ENCODE measurements at regions not wholly inside any gene's neighbourhood (a gene's known extent, or its start where the extent isn't known, plus 50 kb on each side); places are given as distances from the start of the nearest gene placed in this dataset.
"Not testable (repeated sequence)": the region's sequence is repeated elsewhere in the genome, so short reads cannot be mapped to it uniquely, and the experiment has no call there.

GRCh38 chr7:69364813-69365643 is 233.2 kb upstream of the AUTS2 start:
- DNase-seq (no peak), ATAC-seq (no peak)
- no peak overlapping the region for H3K4me3 Mint-ChIP-seq
- no peak overlapping the region for H3K27ac Mint-ChIP-seq
- no peaks in the 10 kb centered on the region for H3K4me1 Mint-ChIP-seq
- H3K27me3 Mint-ChIP-seq: no peaks in the 10 kb centered on the region
- H3K9me3 Mint-ChIP-seq: no peaks in the 10 kb centered on the region

GRCh38 chr7:69365651-69366192 is 232.6 kb upstream of the AUTS2 start:
- DNase-seq: no peak
- Mint-ChIP-seq H3K4me1 (no peaks in the 10 kb centered on the region), H3K27me3 (no peaks in the 10 kb centered on the region), H3K27ac (no peak overlapping the region), H3K9me3 (no peaks in the 10 kb centered on the region), H3K4me3 (no peak overlapping the region)
- no peak for ATAC-seq

GRCh38 chr7:69367780-69368179 is 230.5 kb upstream of the AUTS2 start:
- Mint-ChIP-seq H3K27me3 (no peaks in the 10 kb centered on the region), H3K9me3 (no peaks in the 10 kb centered on the region), H3K4me1 (no peaks in the 10 kb centered on the region), H3K27ac (no peak overlapping the region), H3K4me3 (no peak overlapping the region)
- ATAC-seq (no peak), DNase-seq (no peak)

- H3K27ac Mint-ChIP-seq: no peak overlapping the region
- no peaks in the 10 kb centered on the region for H3K4me1 Mint-ChIP-seq
- no peaks in the 10 kb centered on the region for H3K27me3 Mint-ChIP-seq
- H3K9me3 Mint-ChIP-seq: peaks cover 0 to 3% of the 10 kb centered on the region in 2 donors
- H3K4me3 Mint-ChIP-seq: no peak overlapping the region
- no peak for ATAC-seq
- DNase-seq: no peak
Measured at GRCh38 chr7:69373171-69374043, 224.9 kb upstream of the AUTS2 start.

- no peaks in the 10 kb centered on the region for H3K4me1 Mint-ChIP-seq
- H3K4me3 Mint-ChIP-seq: no peak overlapping the region
- ATAC-seq (no peak), DNase-seq (no peak)
- no peaks in the 10 kb centered on the region for H3K27me3 Mint-ChIP-seq
- peaks cover 0 to 3% of the 10 kb centered on the region in 2 donors for H3K9me3 Mint-ChIP-seq
- no peak overlapping the region for H3K27ac Mint-ChIP-seq
Measured at GRCh38 chr7:69374044-69374425, 224.2 kb upstream of the AUTS2 start.

- H3K4me3 Mint-ChIP-seq: no peak overlapping the region
- H3K27me3 Mint-ChIP-seq: no peaks in the 10 kb centered on the region
- peaks cover 7 to 8% of the 10 kb centered on the region in 2 donors for H3K9me3 Mint-ChIP-seq
- no peak for ATAC-seq
- peaks cover 11% of the 10 kb centered on the region for H3K4me1 Mint-ChIP-seq
- no peak for DNase-seq
- H3K27ac Mint-ChIP-seq: no peak overlapping the region
Measured at GRCh38 chr7:69377191-69377590, 221.1 kb upstream of the AUTS2 start.

GRCh38 chr7:69388452-69389137 is 209.7 kb upstream of the AUTS2 start:
- no peak overlapping the region for H3K4me3 Mint-ChIP-seq
- no peak overlapping the region for H3K27ac Mint-ChIP-seq
- no peaks in the 10 kb centered on the region for H3K4me1 Mint-ChIP-seq
- DNase-seq (no peak), ATAC-seq (no peak)
- H3K9me3 Mint-ChIP-seq: peaks cover 8 to 15% of the 10 kb centered on the region in 2 donors
- H3K27me3 Mint-ChIP-seq: no peaks in the 10 kb centered on the region

- no peaks in the 10 kb centered on the region for H3K27me3 Mint-ChIP-seq
- DNase-seq: no peak
- no peak overlapping the region for H3K27ac Mint-ChIP-seq
- H3K9me3 Mint-ChIP-seq: peaks cover 5 to 9% of the 10 kb centered on the region in 2 donors
- no peaks in the 10 kb centered on the region for H3K4me1 Mint-ChIP-seq
- H3K4me3 Mint-ChIP-seq: no peak overlapping the region
- no peak for ATAC-seq
Measured at GRCh38 chr7:69389216-69389615, 209.1 kb upstream of the AUTS2 start.

- H3K4me3 Mint-ChIP-seq, H3K27ac Mint-ChIP-seq, H3K9me3 Mint-ChIP-seq, H3K27me3 Mint-ChIP-seq, H3K4me1 Mint-ChIP-seq, DNase-seq, ATAC-seq: not testable (repeated sequence)
Measured at GRCh38 chr7:69393912-69394311, 204.4 kb upstream of the AUTS2 start.

- H3K9me3 Mint-ChIP-seq: no peaks in the 10 kb centered on the region
- ATAC-seq (no peak), DNase-seq (no peak)
- H3K27ac Mint-ChIP-seq: no peak overlapping the region
- H3K4me3 Mint-ChIP-seq: no peak overlapping the region
- H3K4me1 Mint-ChIP-seq: no peaks in the 10 kb centered on the region
- H3K27me3 Mint-ChIP-seq: no peaks in the 10 kb centered on the region
Measured at GRCh38 chr7:69395061-69395714, 203.1 kb upstream of the AUTS2 start.

- Mint-ChIP-seq H3K4me1 (no peaks in the 10 kb centered on the region), H3K4me3 (no peak overlapping the region), H3K27ac (no peak overlapping the region), H3K9me3 (no peaks in the 10 kb centered on the region), H3K27me3 (no peaks in the 10 kb centered on the region)
- no peak for ATAC-seq
- DNase-seq: no peak
Measured at GRCh38 chr7:69398986-69399385, 199.3 kb upstream of the AUTS2 start.

GRCh38 chr7:69399401-69399800 is 198.9 kb upstream of the AUTS2 start:
- Mint-ChIP-seq H3K27ac (no peak overlapping the region), H3K4me3 (no peak overlapping the region), H3K4me1 (no peaks in the 10 kb centered on the region), H3K9me3 (no peaks in the 10 kb centered on the region), H3K27me3 (no peaks in the 10 kb centered on the region)
- DNase-seq (no peak), ATAC-seq (no peak)

GRCh38 chr7:69402696-69403095 is 195.6 kb upstream of the AUTS2 start:
- Mint-ChIP-seq H3K9me3 (no peaks in the 10 kb centered on the region), H3K4me1 (no peaks in the 10 kb centered on the region), H3K27ac (no peak overlapping the region), H3K27me3 (no peaks in the 10 kb centered on the region), H3K4me3 (no peak overlapping the region)
- ATAC-seq (no peak), DNase-seq (no peak)

GRCh38 chr7:69403169-69403568 is 195.1 kb upstream of the AUTS2 start:
- no peaks in the 10 kb centered on the region for H3K4me1 Mint-ChIP-seq
- H3K27ac Mint-ChIP-seq: no peak overlapping the region
- no peak for DNase-seq
- no peak overlapping the region for H3K4me3 Mint-ChIP-seq
- no peak for ATAC-seq
- no peaks in the 10 kb centered on the region for H3K9me3 Mint-ChIP-seq
- H3K27me3 Mint-ChIP-seq: no peaks in the 10 kb centered on the region

GRCh38 chr7:69411018-69411417 is 187.3 kb upstream of the AUTS2 start:
- H3K9me3 Mint-ChIP-seq: peaks cover 0 to 9% of the 10 kb centered on the region in 2 donors
- no peak for ATAC-seq
- no peak overlapping the region for H3K4me3 Mint-ChIP-seq
- DNase-seq: no peak
- no peak overlapping the region for H3K27ac Mint-ChIP-seq
- peaks cover 6% of the 10 kb centered on the region for H3K4me1 Mint-ChIP-seq
- peaks cover 6% of the 10 kb centered on the region for H3K27me3 Mint-ChIP-seq

Measured in stimulated activated naive CD8-positive, alpha-beta T cell treated with anti-CD3 and anti-CD28 coated beads, Interleukin-15, amount 100 ng/mL, for 72 hours (primary cell).